Transverse colon (tissue), 4 donors: ENCODE measurements at regions not wholly inside any gene's neighbourhood (a gene's known extent, or its start where the extent isn't known, plus 50 kb on each side); places are given as distances from the start of the nearest gene placed in this dataset.

Experiments
- CTCF ChIP-seq, 5 experiments: fragments of 200-600 bp in 3 of 5; fragments of 450-650 bp in 2 of 5; sonication (generic) in 3 of 5; IDR thresholded peaks; 1 replicate in 2 of 5; 2 replicates in 3 of 5; pipeline ENCODE4 v1.5.1; 2016 to 2017; ENCODE audit warnings: antibody characterized with exemption in 5 of 5, inconsistent platforms in 3 of 5, mild to moderate bottlenecking in 2 of 5, moderate library complexity in 1 of 5
- POLR2A ChIP-seq: fragments of 450-650 bp; IDR thresholded peaks from one replicate; pipeline ENCODE4 v1.6.1; 2016; ENCODE audit warnings: antibody characterized with exemption, mild to moderate bottlenecking, moderate library complexity
- POLR2AphosphoS5 ChIP-seq, 3 donors: sonication (generic); formaldehyde crosslinking; IDR thresholded peaks; one replicate each; pipeline ENCODE4 v1.6.1; 2016; ENCODE audit warnings: antibody characterized with exemption in 3 of 3

GRCh38 chr4:43316813-43317212 is 424.3 kb downstream of the GRXCR1 start:
- no peak for TF ChIP-seq POLR2A
- no peak for TF ChIP-seq CTCF (IDR thresholded peaks at IDR 0.05)
- no peak for TF ChIP-seq POLR2AphosphoS5 (IDR thresholded peaks at IDR 0.05)
